ENCODE measurements at regions not wholly inside any gene's neighbourhood (a gene's known extent, or its start where the extent isn't known, plus 50 kb on each side); places are given as distances from the start of the nearest gene placed in this dataset.

- no peak for TF ChIP-seq CTCF (IDR thresholded peaks at IDR 0.05)
- Mint-ChIP-seq H3K9me3 (peaks cover 2% of the 10 kb centered on the region), H3K4me3 (no peak overlapping the region), H3K27ac (no peak overlapping the region), H3K4me1 (no peaks in the 10 kb centered on the region), H3K27me3 (ENCODE audit: low read depth, poor library complexity) (no peaks in the 10 kb centered on the region), H3K36me3 (ENCODE audit: low read depth) (no peaks in the 10 kb centered on the region)
- no peak for DNase-seq
These were observed 55.2 kb upstream of the SLIT2 start for GRCh38 chr4:20196476-20196875.

- H3K9me3 Mint-ChIP-seq: peaks cover 4% of the 10 kb centered on the region
- no peak for DNase-seq
- H3K4me1 Mint-ChIP-seq: no peaks in the 10 kb centered on the region
- no peak for TF ChIP-seq CTCF (IDR thresholded peaks at IDR 0.05)
- no peaks in the 10 kb centered on the region for H3K27me3 Mint-ChIP-seq (ENCODE audit: low read depth, poor library complexity)
- no peak overlapping the region for H3K4me3 Mint-ChIP-seq
- H3K27ac Mint-ChIP-seq: no peak overlapping the region
- no peaks in the 10 kb centered on the region for H3K36me3 Mint-ChIP-seq (ENCODE audit: low read depth)
These were observed 56.4 kb upstream of the SLIT2 start for GRCh38 chr4:20195071-20195885.

- H3K27ac Mint-ChIP-seq: no peak overlapping the region
- H3K36me3 Mint-ChIP-seq (ENCODE audit: low read depth): no peaks in the 10 kb centered on the region
- H3K4me1 Mint-ChIP-seq: no peaks in the 10 kb centered on the region
- no peaks in the 10 kb centered on the region for H3K27me3 Mint-ChIP-seq (ENCODE audit: low read depth, poor library complexity)
- H3K9me3 Mint-ChIP-seq: peaks cover 12% of the 10 kb centered on the region
- no peak overlapping the region for H3K4me3 Mint-ChIP-seq
- no peak for TF ChIP-seq CTCF (IDR thresholded peaks at IDR 0.05)
- DNase-seq: no peak
These were observed 57.3 kb upstream of the SLIT2 start for GRCh38 chr4:20194123-20195013.

- Mint-ChIP-seq H3K4me1 (no peaks in the 10 kb centered on the region), H3K9me3 (peaks cover 12% of the 10 kb centered on the region), H3K36me3 (ENCODE audit: low read depth) (no peaks in the 10 kb centered on the region), H3K27ac (no peak overlapping the region), H3K4me3 (no peak overlapping the region), H3K27me3 (ENCODE audit: low read depth, poor library complexity) (no peaks in the 10 kb centered on the region)
- TF ChIP-seq CTCF (IDR thresholded peaks at IDR 0.05): no peak
- no peak for DNase-seq
These were observed 58.4 kb upstream of the SLIT2 start for GRCh38 chr4:20193141-20193936.

- no peak for TF ChIP-seq CTCF (IDR thresholded peaks at IDR 0.05)
- no peaks in the 10 kb centered on the region for H3K4me1 Mint-ChIP-seq
- H3K27me3 Mint-ChIP-seq (ENCODE audit: low read depth, poor library complexity): no peaks in the 10 kb centered on the region
- H3K27ac Mint-ChIP-seq: no peak overlapping the region
- no peak for DNase-seq
- H3K36me3 Mint-ChIP-seq (ENCODE audit: low read depth): no peaks in the 10 kb centered on the region
- no peak overlapping the region for H3K4me3 Mint-ChIP-seq
- peaks cover 12% of the 10 kb centered on the region for H3K9me3 Mint-ChIP-seq
These were observed 59.0 kb upstream of the SLIT2 start for GRCh38 chr4:20192736-20193135.
